Epithelial cell of proximal tubule (primary cell): ENCODE measurements at regions not wholly inside any gene's neighbourhood (a gene's known extent, or its start where the extent isn't known, plus 50 kb on each side); places are given as distances from the start of the nearest gene placed in this dataset.

ENCODE experiments used
- DNase-seq: peaks from one replicate; pipeline ENCODE4 v3.0.0-alpha.2; 2011; ENCODE audit warnings: low read depth
- H3K4me3 ChIP-seq: 2 replicates; pipeline ENCODE4 v1.5.1; 2011; ENCODE audit warnings: low read depth, mild to moderate bottlenecking, low read length
- CTCF ChIP-seq: conservative IDR thresholded peaks from 2 replicates; pipeline ENCODE4 v1.5.1; 2012; ENCODE audit warnings: low read depth, mild to moderate bottlenecking, low read length

DNA sequence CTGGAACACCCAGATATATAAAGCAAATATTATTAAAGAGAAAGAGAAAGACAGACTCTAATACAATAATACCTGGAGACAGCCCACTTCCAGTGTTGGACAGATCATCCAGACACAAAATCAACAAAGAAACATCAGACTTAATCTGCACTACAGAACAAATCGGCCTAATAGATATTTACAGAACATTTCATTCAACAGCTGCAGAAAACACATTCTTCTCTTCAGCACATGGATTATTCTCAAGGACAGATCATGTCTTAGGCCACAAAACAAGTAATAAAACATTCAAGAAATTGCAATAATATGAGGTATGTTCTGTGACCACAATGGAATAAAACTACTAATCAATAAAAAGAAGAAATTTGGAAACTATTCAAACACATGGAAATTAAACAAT is 398.3 kb upstream of the DUSP10 start:
- DNase-seq, result no peak
- no peak for TF ChIP-seq CTCF
- no peak overlapping the region for H3K4me3 ChIP-seq

DNA sequence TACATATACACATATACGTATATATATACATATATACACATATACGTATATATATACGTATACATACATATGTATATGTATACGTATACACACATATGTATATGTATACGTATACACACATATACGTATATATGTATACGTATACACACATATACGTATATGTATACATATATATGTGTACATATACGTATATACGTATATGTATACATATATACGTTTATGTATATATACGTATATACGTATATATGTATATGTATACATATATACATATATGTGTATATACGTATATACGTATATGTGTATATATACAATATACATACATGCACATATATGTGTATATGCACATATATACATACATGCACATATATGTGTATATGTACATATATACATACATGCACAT is 396.2 kb upstream of the DUSP10 start:
- no peak for TF ChIP-seq CTCF
- H3K4me3 ChIP-seq, result no peak overlapping the region

DNA sequence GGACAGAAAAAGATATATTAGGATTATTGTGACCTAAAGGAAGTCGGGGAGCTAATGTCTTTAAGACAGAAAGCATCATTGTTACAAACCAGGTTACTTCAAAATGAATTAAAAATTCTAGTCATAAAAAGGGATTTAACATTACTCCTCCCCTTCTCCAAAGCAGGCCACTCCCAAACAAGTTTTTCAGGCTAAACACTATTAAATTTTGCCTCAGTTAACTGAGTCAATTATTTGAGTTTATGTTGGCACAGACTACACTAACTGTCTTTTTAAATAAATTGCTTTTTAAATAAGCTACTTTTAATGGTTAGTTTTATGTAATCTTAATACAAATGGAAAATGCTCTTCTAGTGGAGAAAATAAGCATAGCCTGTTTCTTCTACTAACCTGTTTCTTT is 395.0 kb upstream of the DUSP10 start:
- no peak overlapping the region for H3K4me3 ChIP-seq
- no peak for TF ChIP-seq CTCF
- DNase-seq, result no peak

More for the DNA sequence above, 396.2 kb upstream of the DUSP10 start:
- no peak for DNase-seq

GRCh38 chr1:222129041-222129440 is 387.2 kb upstream of the DUSP10 start:
- no peak for TF ChIP-seq CTCF
- H3K4me3 ChIP-seq, result no peak overlapping the region
- no peak for DNase-seq

DNA sequence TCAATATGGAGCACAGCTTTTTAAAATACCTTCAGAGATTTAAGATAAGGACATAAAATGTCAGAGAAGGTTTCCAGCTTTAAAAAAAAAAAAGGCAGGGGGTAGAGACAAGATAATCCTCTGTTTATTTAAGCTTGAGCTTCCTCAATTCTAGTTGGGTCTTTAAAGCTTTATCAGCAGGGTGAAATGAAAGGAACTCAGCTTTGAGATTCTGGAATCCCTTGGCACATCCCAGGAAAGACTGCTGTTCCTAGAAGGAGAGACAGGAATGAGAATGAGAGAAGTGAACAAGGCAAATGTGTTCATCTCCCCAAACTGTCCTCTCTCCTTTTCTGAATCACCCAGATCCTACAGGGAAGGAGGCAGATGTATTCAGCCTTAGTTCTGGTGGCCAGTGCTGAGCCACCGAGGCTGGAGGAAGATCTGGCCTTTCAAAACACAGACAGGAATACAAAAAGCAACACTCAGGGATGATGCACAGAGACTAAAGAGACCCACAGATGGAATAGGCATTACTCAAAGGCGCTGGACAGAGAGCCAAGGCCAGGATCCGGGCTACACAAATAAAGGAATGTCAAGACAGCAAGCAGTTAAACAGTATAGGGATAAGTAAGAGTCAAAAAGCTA is 385.8 kb upstream of the DUSP10 start:
- TF ChIP-seq CTCF, result no peak
- H3K4me3 ChIP-seq, result no peak overlapping the region
- no peak for DNase-seq

- DNase-seq, result no peak
- no peak for TF ChIP-seq CTCF
- H3K4me3 ChIP-seq, result no peak overlapping the region
Measured at GRCh38 chr1:222127096-222127495, 385.2 kb upstream of the DUSP10 start.

GRCh38 chr1:222126052-222126451 is 384.2 kb upstream of the DUSP10 start:
- no peak for TF ChIP-seq CTCF
- H3K4me3 ChIP-seq, result no peak overlapping the region
- DNase-seq, result no peak
